Tibial nerve (tissue), 3 donors: ENCODE measurements at regions not wholly inside any gene's neighbourhood (a gene's known extent, or its start where the extent isn't known, plus 50 kb on each side); places are given as distances from the start of the nearest gene placed in this dataset.

Experiments used
- EP300 ChIP-seq, 2 donors: sonication (generic); formaldehyde crosslinking; IDR thresholded peaks; one replicate each; pipeline ENCODE4 v1.6.1; 2017; ENCODE audit warnings: antibody characterized with exemption in 2 of 2, mild to moderate bottlenecking in 1 of 2
- POLR2A ChIP-seq, 2 donors: fragments of 450-650 bp; IDR thresholded peaks; one replicate each; pipeline ENCODE4 v1.6.1; 2017; ENCODE audit warnings: antibody characterized with exemption in 2 of 2, mild to moderate bottlenecking in 2 of 2, moderate library complexity in 2 of 2

- TF ChIP-seq EP300 (IDR thresholded peaks at IDR 0.05) (no peak), POLR2A (IDR thresholded peaks at IDR 0.05) (no peak)
Measured at GRCh38 chr12:19826980-19827550, 387.8 kb downstream of the AEBP2 start.
